ENCODE measurements at regions not wholly inside any gene's neighbourhood (a gene's known extent, or its start where the extent isn't known, plus 50 kb on each side); places are given as distances from the start of the nearest gene placed in this dataset.

DNA sequence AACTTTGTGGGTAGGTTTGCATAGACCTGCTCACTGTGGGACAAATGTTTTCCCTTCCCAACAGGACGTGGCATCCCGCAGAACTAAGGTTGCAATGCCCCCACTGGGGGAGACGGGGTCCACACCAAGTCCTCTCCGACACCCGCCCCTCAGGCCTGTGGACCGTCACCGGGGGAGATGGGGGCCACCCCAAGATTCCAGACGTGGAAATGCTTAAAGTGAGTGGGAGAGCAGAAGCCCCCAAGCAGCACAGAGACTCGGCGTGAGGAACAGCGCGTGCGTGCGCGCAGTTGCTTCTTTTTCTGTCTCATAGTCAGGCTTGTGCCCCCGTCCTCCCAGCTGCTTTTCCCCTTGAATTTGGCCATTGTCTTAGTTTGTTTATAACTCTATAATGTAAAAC, 826.3 kb upstream of the SALL3 start:
- Histone ChIP-seq H3K4me1 (no peaks in the 10 kb centered on the region), H3K36me3 (no peaks in the 10 kb centered on the region), H3K9me3 (peaks cover 0 to 15% (median 1%) of the 10 kb centered on the region in 4 donors), H3K4me3 (no peak overlapping the region), H3K27me3 (no peaks in the 10 kb centered on the region), H3K27ac (no peak overlapping the region)
- TF ChIP-seq, protein P1, sequence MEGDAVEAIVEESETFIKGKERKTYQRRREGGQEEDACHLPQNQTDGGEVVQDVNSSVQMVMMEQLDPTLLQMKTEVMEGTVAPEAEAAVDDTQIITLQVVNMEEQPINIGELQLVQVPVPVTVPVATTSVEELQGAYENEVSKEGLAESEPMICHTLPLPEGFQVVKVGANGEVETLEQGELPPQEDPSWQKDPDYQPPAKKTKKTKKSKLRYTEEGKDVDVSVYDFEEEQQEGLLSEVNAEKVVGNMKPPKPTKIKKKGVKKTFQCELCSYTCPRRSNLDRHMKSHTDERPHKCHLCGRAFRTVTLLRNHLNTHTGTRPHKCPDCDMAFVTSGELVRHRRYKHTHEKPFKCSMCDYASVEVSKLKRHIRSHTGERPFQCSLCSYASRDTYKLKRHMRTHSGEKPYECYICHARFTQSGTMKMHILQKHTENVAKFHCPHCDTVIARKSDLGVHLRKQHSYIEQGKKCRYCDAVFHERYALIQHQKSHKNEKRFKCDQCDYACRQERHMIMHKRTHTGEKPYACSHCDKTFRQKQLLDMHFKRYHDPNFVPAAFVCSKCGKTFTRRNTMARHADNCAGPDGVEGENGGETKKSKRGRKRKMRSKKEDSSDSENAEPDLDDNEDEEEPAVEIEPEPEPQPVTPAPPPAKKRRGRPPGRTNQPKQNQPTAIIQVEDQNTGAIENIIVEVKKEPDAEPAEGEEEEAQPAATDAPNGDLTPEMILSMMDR (IDR thresholded peaks at IDR 0.05) = no peak
- no peak for TF ChIP-seq EP300 (IDR thresholded peaks at IDR 0.05)
- TF ChIP-seq POLR2A (IDR thresholded peaks at IDR 0.05) = no peak
- no peak for TF ChIP-seq POLR2AphosphoS5 (IDR thresholded peaks at IDR 0.05)
- DNase-seq = no peak
- 84 to 94% (median 90%) methylated on average over 16 of the region's 16 CpGs for WGBS, 5 donors
- intact Hi-C loops (cut with DNase I; ENCODE audit: low total_unique reads) = no loop called here

DNA sequence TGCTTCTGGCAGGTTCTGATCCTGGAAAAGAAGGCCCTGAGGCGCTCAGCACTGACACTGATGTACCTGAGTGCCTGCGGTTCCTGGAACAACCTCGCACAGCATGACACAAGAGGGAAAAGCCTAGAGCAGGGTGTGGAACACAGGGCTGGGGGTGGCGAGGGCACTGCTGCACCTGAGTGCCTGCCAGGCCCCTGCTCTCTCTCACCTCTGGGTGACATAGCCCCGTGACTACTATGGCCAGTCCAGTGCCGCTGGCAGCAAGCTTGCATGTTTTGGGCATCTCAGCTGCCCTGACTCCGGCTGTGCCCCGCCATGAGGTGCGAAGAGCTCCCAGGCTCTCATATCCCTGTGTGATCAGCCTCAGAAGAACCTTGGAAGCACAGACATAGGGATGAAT, 825.2 kb upstream of the SALL3 start:
- no peaks in the 10 kb centered on the region for H3K4me1 ChIP-seq
- H3K27me3 ChIP-seq = no peaks in the 10 kb centered on the region
- H3K36me3 ChIP-seq = no peaks in the 10 kb centered on the region
- DNase-seq = no peak
- TF ChIP-seq, protein P1 (IDR thresholded peaks at IDR 0.05) = no peak
- TF ChIP-seq POLR2AphosphoS5 (IDR thresholded peaks at IDR 0.05) = no peak
- no peak for TF ChIP-seq EP300 (IDR thresholded peaks at IDR 0.05)
- no peak for TF ChIP-seq POLR2A (IDR thresholded peaks at IDR 0.05)
- H3K27ac ChIP-seq = no peak overlapping the region
- H3K9me3 ChIP-seq = peaks cover 0 to 9% (median 1%) of the 10 kb centered on the region in 4 donors
- H3K4me3 ChIP-seq = no peak overlapping the region
- intact Hi-C loops (cut with DNase I; ENCODE audit: low total_unique reads) = no loop called here
- 78 to 89% (median 84%) methylated on average over 9 of the region's 9 CpGs for WGBS, 5 donors

DNA sequence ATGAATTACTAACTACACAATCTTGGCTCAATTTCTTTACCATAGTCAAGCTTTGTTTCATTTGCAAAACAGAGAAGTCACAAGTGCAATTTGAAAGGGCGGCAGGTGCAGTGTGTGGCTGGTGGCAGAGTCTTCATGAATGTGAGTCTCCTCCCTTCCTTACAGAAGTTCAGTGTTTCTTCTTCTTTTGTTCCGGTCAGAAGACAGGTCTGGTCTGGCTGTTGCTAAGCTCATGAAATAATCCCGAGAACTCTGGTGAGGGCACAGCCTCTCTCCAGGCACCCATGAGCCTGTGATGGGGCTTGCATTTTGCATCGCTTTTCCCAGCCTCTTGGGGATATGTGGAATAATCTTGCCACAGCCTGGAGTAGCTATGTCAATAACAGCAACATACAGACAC, 824.8 kb upstream of the SALL3 start:
- no peak overlapping the region for H3K4me3 ChIP-seq
- no peaks in the 10 kb centered on the region for H3K36me3 ChIP-seq
- WGBS, 5 donors = 63 to 72% (median 66%) methylated on average over 4 of the region's 4 CpGs
- DNase-seq = no peak
- no peak overlapping the region for H3K27ac ChIP-seq
- H3K9me3 ChIP-seq = peaks cover 0 to 7% (median 1%) of the 10 kb centered on the region in 4 donors
- TF ChIP-seq POLR2A (IDR thresholded peaks at IDR 0.05) (no peak), POLR2AphosphoS5 (IDR thresholded peaks at IDR 0.05) (no peak), EP300 (IDR thresholded peaks at IDR 0.05) (no peak)
- TF ChIP-seq, protein P1 (IDR thresholded peaks at IDR 0.05) = no peak
- intact Hi-C loops (cut with DNase I; ENCODE audit: low total_unique reads) = no loop called here
- no peaks in the 10 kb centered on the region for H3K4me1 ChIP-seq
- no peaks in the 10 kb centered on the region for H3K27me3 ChIP-seq

DNA sequence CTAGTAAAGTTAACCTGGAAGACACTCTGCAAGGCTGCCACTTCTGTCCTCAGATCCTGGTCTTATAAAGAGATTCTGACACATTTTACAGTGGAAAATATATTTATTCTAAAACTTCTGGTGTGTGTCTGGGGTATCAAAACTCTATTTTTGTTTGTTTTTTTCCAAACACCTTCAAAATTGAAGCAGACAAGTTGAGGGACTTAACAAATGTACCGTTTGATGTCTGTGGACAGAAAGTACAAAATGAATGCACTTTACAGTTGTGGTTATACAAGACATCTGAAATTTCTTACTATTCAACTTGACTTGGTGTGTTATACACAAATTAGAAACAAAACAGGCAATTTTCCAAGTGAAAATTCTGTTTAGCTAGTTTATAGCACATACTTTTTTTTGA, 823.2 kb upstream of the SALL3 start:
- no peaks in the 10 kb centered on the region for H3K4me1 ChIP-seq
- no peak overlapping the region for H3K4me3 ChIP-seq
- no peaks in the 10 kb centered on the region for H3K27me3 ChIP-seq
- no peak for TF ChIP-seq EP300 (IDR thresholded peaks at IDR 0.05)
- TF ChIP-seq POLR2A (IDR thresholded peaks at IDR 0.05) = no peak
- TF ChIP-seq POLR2AphosphoS5 (IDR thresholded peaks at IDR 0.05) = no peak
- TF ChIP-seq, protein P1 (IDR thresholded peaks at IDR 0.05) = no peak
- DNase-seq = no peak
- no peak overlapping the region for H3K27ac ChIP-seq
- no peaks in the 10 kb centered on the region for H3K9me3 ChIP-seq
- no peaks in the 10 kb centered on the region for H3K36me3 ChIP-seq
- intact Hi-C loops (cut with DNase I; ENCODE audit: low total_unique reads) = no loop called here
- WGBS, 5 donors = 65 to 79% (median 69%) methylated on average over 1 of the region's 1 CpG
